ENCODE measurements at regions not wholly inside any gene's neighbourhood (a gene's known extent, or its start where the extent isn't known, plus 50 kb on each side); places are given as distances from the start of the nearest gene placed in this dataset.

DNA sequence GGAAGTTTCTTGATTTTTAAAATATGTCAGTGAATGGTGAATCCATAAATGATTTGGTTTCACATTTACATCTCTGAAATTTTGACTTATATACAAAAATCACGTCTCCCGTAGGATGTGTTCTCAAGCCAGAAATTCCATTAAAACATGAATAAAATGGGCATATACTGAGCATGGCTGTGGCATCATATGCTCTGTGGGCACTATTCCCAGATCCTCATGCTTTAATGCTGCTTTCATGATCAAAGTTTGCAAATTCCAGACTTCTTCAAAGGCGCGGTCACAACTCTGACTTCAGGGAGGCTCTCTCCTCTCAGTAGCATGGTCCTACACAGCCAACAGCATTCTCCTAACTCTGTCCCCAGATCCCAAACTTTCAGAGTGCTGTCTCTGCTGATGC is 723.2 kb downstream of the TAF11L14 start:
- Histone ChIP-seq H3K27ac (ENCODE audit: low read length) (no peak overlapping the region), H3K4me2 (ENCODE audit: insufficient read depth, low read length) (no peak overlapping the region), H3K9me3 (ENCODE audit: insufficient read depth, low read length, severe bottlenecking) (no peaks in the 10 kb centered on the region), H3K9ac (ENCODE audit: low read depth, low read length) (no peak overlapping the region), H2AFZ (ENCODE audit: low read depth, low read length) (no peak overlapping the region), H3K36me3 (ENCODE audit: insufficient read depth, low read length) (no peaks in the 10 kb centered on the region), H3K27me3 (ENCODE audit: insufficient read depth, low read length, poor library complexity) (no peaks in the 10 kb centered on the region), H3K4me3 (ENCODE audit: low read depth in 1 of 2, low read length in 2 of 2) (no peak overlapping the region), H3K79me2 (ENCODE audit: insufficient read depth, low read length) (no peaks in the 10 kb centered on the region), H3K4me1 (ENCODE audit: insufficient read depth, low read length) (no peaks in the 10 kb centered on the region), H4K20me1 (ENCODE audit: insufficient read depth, low read length) (no peaks in the 10 kb centered on the region)
- ATAC-seq (ENCODE audit: insufficient read depth, low read depth) (no peak), DNase-seq (no peak)
- TF ChIP-seq, protein P1, sequence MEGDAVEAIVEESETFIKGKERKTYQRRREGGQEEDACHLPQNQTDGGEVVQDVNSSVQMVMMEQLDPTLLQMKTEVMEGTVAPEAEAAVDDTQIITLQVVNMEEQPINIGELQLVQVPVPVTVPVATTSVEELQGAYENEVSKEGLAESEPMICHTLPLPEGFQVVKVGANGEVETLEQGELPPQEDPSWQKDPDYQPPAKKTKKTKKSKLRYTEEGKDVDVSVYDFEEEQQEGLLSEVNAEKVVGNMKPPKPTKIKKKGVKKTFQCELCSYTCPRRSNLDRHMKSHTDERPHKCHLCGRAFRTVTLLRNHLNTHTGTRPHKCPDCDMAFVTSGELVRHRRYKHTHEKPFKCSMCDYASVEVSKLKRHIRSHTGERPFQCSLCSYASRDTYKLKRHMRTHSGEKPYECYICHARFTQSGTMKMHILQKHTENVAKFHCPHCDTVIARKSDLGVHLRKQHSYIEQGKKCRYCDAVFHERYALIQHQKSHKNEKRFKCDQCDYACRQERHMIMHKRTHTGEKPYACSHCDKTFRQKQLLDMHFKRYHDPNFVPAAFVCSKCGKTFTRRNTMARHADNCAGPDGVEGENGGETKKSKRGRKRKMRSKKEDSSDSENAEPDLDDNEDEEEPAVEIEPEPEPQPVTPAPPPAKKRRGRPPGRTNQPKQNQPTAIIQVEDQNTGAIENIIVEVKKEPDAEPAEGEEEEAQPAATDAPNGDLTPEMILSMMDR (IDR thresholded peaks at IDR 0.05; ENCODE audit: borderline replicate concordance, extremely low read depth, low read length, poor library complexity, severe bottlenecking) = no peak

DNA sequence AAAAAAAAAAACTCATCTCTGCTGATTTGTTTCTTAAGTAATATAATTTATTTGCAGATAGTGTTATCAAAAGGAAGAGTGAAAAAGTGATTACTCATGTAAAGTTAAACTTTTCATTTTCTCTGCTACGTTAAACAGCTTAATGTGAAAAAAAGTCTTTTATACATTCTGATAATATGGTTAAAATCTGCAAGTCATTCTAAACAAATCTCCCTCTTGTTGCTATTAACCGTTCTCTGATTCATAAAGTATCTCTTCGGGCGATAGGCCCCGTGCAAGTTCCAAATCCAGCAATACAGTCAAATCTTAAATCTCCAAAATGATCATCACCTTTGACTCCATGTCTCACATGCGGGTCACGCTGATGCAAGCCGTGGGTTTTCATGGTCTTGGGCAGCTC is 732.0 kb downstream of the TAF11L14 start:
- Histone ChIP-seq H3K4me3 (ENCODE audit: low read depth in 1 of 2, low read length in 2 of 2) (no peak overlapping the region), H3K4me1 (ENCODE audit: insufficient read depth, low read length) (no peaks in the 10 kb centered on the region), H3K9ac (ENCODE audit: low read depth, low read length) (no peak overlapping the region), H3K4me2 (ENCODE audit: insufficient read depth, low read length) (no peak overlapping the region), H4K20me1 (ENCODE audit: insufficient read depth, low read length) (no peaks in the 10 kb centered on the region), H2AFZ (ENCODE audit: low read depth, low read length) (no peak overlapping the region), H3K27ac (ENCODE audit: low read length) (no peak overlapping the region), H3K79me2 (ENCODE audit: insufficient read depth, low read length) (no peaks in the 10 kb centered on the region), H3K36me3 (ENCODE audit: insufficient read depth, low read length) (no peaks in the 10 kb centered on the region), H3K9me3 (ENCODE audit: insufficient read depth, low read length, severe bottlenecking) (no peaks in the 10 kb centered on the region), H3K27me3 (ENCODE audit: insufficient read depth, low read length, poor library complexity) (no peaks in the 10 kb centered on the region)
- no peak for ATAC-seq (ENCODE audit: insufficient read depth, low read depth)
- DNase-seq = no peak
- no peak for TF ChIP-seq EZH2 (IDR thresholded peaks at IDR 0.05; ENCODE audit: borderline replicate concordance, low read depth, low read length, severe bottlenecking)
- TF ChIP-seq, protein P1 (IDR thresholded peaks at IDR 0.05; ENCODE audit: borderline replicate concordance, extremely low read depth, low read length, poor library complexity, severe bottlenecking) = no peak

DNA sequence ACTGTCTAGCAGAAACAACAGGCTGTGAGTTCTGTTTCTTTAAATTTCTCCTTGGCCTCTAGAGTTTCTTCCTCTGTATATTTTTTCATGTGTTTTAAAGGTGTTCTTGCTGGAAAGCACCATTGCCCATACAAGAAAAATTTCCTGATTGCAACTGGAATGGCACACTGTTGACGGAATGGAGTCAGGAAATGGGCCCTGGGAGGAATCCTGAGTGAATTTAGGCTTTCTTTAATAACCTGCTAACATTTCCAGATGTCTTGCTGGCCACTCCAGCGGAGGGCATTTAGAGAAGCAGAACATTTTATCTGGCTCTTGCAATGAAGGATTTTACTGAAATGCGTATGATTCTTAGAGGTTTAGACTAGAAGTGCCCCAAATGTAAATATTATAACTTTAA is 736.3 kb downstream of the TAF11L14 start:
- ATAC-seq (ENCODE audit: insufficient read depth, low read depth) (no peak), DNase-seq (no peak)
- Histone ChIP-seq H2AFZ (ENCODE audit: low read depth, low read length) (no peak overlapping the region), H3K79me2 (ENCODE audit: insufficient read depth, low read length) (no peaks in the 10 kb centered on the region), H3K4me1 (ENCODE audit: insufficient read depth, low read length) (no peaks in the 10 kb centered on the region), H3K36me3 (ENCODE audit: insufficient read depth, low read length) (no peaks in the 10 kb centered on the region), H3K27me3 (ENCODE audit: insufficient read depth, low read length, poor library complexity) (no peaks in the 10 kb centered on the region), H3K9ac (ENCODE audit: low read depth, low read length) (no peak overlapping the region), H3K4me2 (ENCODE audit: insufficient read depth, low read length) (no peak overlapping the region), H4K20me1 (ENCODE audit: insufficient read depth, low read length) (no peaks in the 10 kb centered on the region), H3K27ac (ENCODE audit: low read length) (no peak overlapping the region), H3K4me3 (ENCODE audit: low read depth in 1 of 2, low read length in 2 of 2) (no peak overlapping the region), H3K9me3 (ENCODE audit: insufficient read depth, low read length, severe bottlenecking) (no peaks in the 10 kb centered on the region)
- TF ChIP-seq EZH2 (IDR thresholded peaks at IDR 0.05; ENCODE audit: borderline replicate concordance, low read depth, low read length, severe bottlenecking) = no peak
- TF ChIP-seq, protein P1 (IDR thresholded peaks at IDR 0.05; ENCODE audit: borderline replicate concordance, extremely low read depth, low read length, poor library complexity, severe bottlenecking) = no peak

DNA sequence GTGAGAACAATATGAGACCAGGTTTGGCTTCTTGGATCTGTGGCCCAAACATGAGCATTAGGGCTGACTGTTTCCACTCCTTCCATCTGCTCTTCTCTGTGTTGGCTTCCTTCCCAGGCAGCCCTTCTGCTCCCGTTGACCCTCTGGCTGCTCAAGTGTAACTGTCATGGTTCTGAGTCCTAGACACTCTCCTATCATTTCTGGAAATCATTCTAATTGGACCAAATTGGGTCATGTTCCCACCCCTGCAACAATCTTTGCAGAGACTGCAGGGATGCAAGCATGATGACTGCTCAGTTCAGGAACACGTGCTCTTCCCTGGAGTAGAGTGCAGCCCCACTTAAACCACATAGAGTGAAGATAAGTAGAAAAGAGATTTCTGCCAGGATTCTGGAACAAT is 741.4 kb downstream of the TAF11L14 start:
- Histone ChIP-seq H3K36me3 (ENCODE audit: insufficient read depth, low read length) (no peaks in the 10 kb centered on the region), H3K27me3 (ENCODE audit: insufficient read depth, low read length, poor library complexity) (no peaks in the 10 kb centered on the region), H3K27ac (ENCODE audit: low read length) (no peak overlapping the region), H4K20me1 (ENCODE audit: insufficient read depth, low read length) (no peaks in the 10 kb centered on the region), H3K9ac (ENCODE audit: low read depth, low read length) (no peak overlapping the region), H3K4me1 (ENCODE audit: insufficient read depth, low read length) (no peaks in the 10 kb centered on the region), H3K9me3 (ENCODE audit: insufficient read depth, low read length, severe bottlenecking) (no peaks in the 10 kb centered on the region), H2AFZ (ENCODE audit: low read depth, low read length) (no peak overlapping the region), H3K79me2 (ENCODE audit: insufficient read depth, low read length) (no peaks in the 10 kb centered on the region), H3K4me2 (ENCODE audit: insufficient read depth, low read length) (no peak overlapping the region), H3K4me3 (ENCODE audit: low read depth in 1 of 2, low read length in 2 of 2) (no peak overlapping the region)
- ATAC-seq (ENCODE audit: insufficient read depth, low read depth) (no peak), DNase-seq (no peak)
- TF ChIP-seq, protein P1 (IDR thresholded peaks at IDR 0.05; ENCODE audit: borderline replicate concordance, extremely low read depth, low read length, poor library complexity, severe bottlenecking) = no peak
- no peak for TF ChIP-seq EZH2 (IDR thresholded peaks at IDR 0.05; ENCODE audit: borderline replicate concordance, low read depth, low read length, severe bottlenecking)

Measured in DND-41 (cell line).